GM23338 (cell line): ENCODE measurements at regions not wholly inside any gene's neighbourhood (a gene's known extent, or its start where the extent isn't known, plus 50 kb on each side); places are given as distances from the start of the nearest gene placed in this dataset.

Experiments used
- ATAC-seq: fragments of 200-7000 bp; cut with Tn5 transposase; 3 replicates; pipeline ENCODE4 v1.9.1; 2020
- DNase-seq: peaks from one replicate; pipeline ENCODE4 v3.0.0-alpha.2; 2015; ENCODE audit warnings: low spot score
- H2AFZ ChIP-seq: fragments of 200-600 bp; sonication (generic); 2 replicates; pipeline ENCODE4 v1.8.0; 2016; ENCODE audit warnings: antibody characterized with exemption, mild to moderate bottlenecking, moderate library complexity
- H3F3A ChIP-seq: fragments of 200-600 bp; sonication (generic); replicated peaks from 2 replicates; pipeline ENCODE4 v1.8.0; 2017; ENCODE audit warnings: antibody characterized with exemption, mixed run types, low read depth
- H3K27ac ChIP-seq: fragments of 200-600 bp; sonication (generic); 2 replicates; pipeline ENCODE4 v1.6.1; 2016; ENCODE audit warnings: low read depth
- H3K27me3 ChIP-seq: fragments of 200-600 bp; sonication (generic); 2 replicates; pipeline ENCODE4 v1.8.0; 2016; ENCODE audit warnings: mild to moderate bottlenecking, mixed run types, moderate library complexity; ENCODE audit not compliant: insufficient read depth
- H3K36me3 ChIP-seq: fragments of 200-600 bp; sonication (generic); 2 replicates; pipeline ENCODE4 v1.8.0; 2016; ENCODE audit warnings: mild to moderate bottlenecking; ENCODE audit not compliant: insufficient read depth
- H3K4me1 ChIP-seq: fragments of 200-600 bp; sonication (generic); 2 replicates; pipeline ENCODE4 v1.8.0; 2016; ENCODE audit warnings: mild to moderate bottlenecking, moderate library complexity; ENCODE audit not compliant: insufficient read depth
- H3K4me2 ChIP-seq: fragments of 200-600 bp; sonication (generic); 2 replicates; pipeline ENCODE4 v1.7.1; 2017; ENCODE audit warnings: mixed run types
- H3K4me3 ChIP-seq: fragments of 200-600 bp; sonication (generic); 2 replicates; pipeline ENCODE4 v1.6.1; 2016; ENCODE audit warnings: mixed run types
- H3K79me2 ChIP-seq: fragments of 200-600 bp; sonication (generic); replicated peaks from 2 replicates; pipeline ENCODE4 v1.8.0; 2017; ENCODE audit warnings: mild to moderate bottlenecking; ENCODE audit not compliant: insufficient read depth
- H3K9me2 ChIP-seq: fragments of 200-600 bp; sonication (generic); 2 replicates; pipeline ENCODE4 v1.8.0; 2017; ENCODE audit not compliant: insufficient read depth
- H4K20me1 ChIP-seq: fragments of 200-600 bp; sonication (generic); replicated peaks from 2 replicates; pipeline ENCODE4 v1.8.0; 2017; ENCODE audit warnings: mild to moderate bottlenecking; ENCODE audit not compliant: insufficient read depth
- H3K27ac Mint-ChIP-seq: 2 replicates; pipeline ENCODE4 v1.8.0; 2020; ENCODE audit warnings: inconsistent platforms, mild to moderate bottlenecking, moderate library complexity, mixed read lengths
- H3K27me3 Mint-ChIP-seq: 3 replicates; pipeline ENCODE4 v1.8.0; 2022; ENCODE audit warnings: low read depth, mild to moderate bottlenecking, moderate library complexity, mixed read lengths, inconsistent platforms; ENCODE audit not compliant: insufficient read depth, poor library complexity
- H3K36me3 Mint-ChIP-seq: 3 replicates; pipeline ENCODE4 v1.8.0; 2021; ENCODE audit warnings: low read depth, mild to moderate bottlenecking, inconsistent platforms, moderate library complexity, mixed read lengths
- H3K4me1 Mint-ChIP-seq: 3 replicates; pipeline ENCODE4 v1.8.0; 2020; ENCODE audit warnings: mild to moderate bottlenecking, inconsistent platforms, mixed read lengths
- H3K4me3 Mint-ChIP-seq: 3 replicates; pipeline ENCODE4 v1.8.0; 2021; ENCODE audit warnings: moderate library complexity, mild to moderate bottlenecking, inconsistent platforms, mixed read lengths
- H3K9me3 Mint-ChIP-seq: 3 replicates; pipeline ENCODE4 v1.8.0; 2020; ENCODE audit warnings: moderate library complexity, mild to moderate bottlenecking, inconsistent platforms, mixed read lengths
- CREB1 ChIP-seq: fragments of 250-450 bp; sonication (Bioruptor Pico); IDR thresholded peaks from 2 replicates; pipeline ENCODE4 v1.5.0; 2020; ENCODE audit warnings: low read depth, mild to moderate bottlenecking, moderate library complexity
- CTCF ChIP-seq, 2 experiments: fragments of 200-600 bp in 1 of 2; sonication (generic) in 1 of 2; conservative IDR thresholded peaks; 2 replicates each; pipeline versions ENCODE4 v1.5.1 to v1.6.1; 2016 to 2017; ENCODE audit warnings: antibody characterized with exemption in 2 of 2, low read depth in 2 of 2, mild to moderate bottlenecking in 2 of 2, moderate library complexity in 1 of 2
- ETS1 ChIP-seq: IDR thresholded peaks from 2 replicates; pipeline ENCODE4 v1.6.1; 2016; ENCODE audit warnings: antibody characterized with exemption
- EZH2phosphoT487 ChIP-seq: fragments of 200-600 bp; sonication (generic); IDR thresholded peaks from one replicate; pipeline ENCODE4 v1.8.1; 2018; ENCODE audit warnings: antibody characterized with exemption; ENCODE audit not compliant: unreplicated experiment
- NANOG ChIP-seq: IDR thresholded peaks from 2 replicates; pipeline ENCODE4 v1.6.1; 2016; ENCODE audit warnings: antibody characterized with exemption, borderline replicate concordance
- POLR2AphosphoS5 ChIP-seq: IDR thresholded peaks from 2 replicates; pipeline ENCODE4 v1.6.1; 2016; ENCODE audit warnings: antibody characterized with exemption, low read depth
- REST ChIP-seq: IDR thresholded peaks from one replicate; pipeline ENCODE4 v1.6.1; 2018; ENCODE audit warnings: antibody characterized with exemption; ENCODE audit not compliant: unreplicated experiment
- STAT1 ChIP-seq: IDR thresholded peaks from one replicate; pipeline ENCODE4 v1.6.1; 2016; ENCODE audit warnings: antibody characterized with exemption; ENCODE audit not compliant: unreplicated experiment
- ZNF331 ChIP-seq: fragments of 250-450 bp; sonication (Bioruptor Pico); IDR thresholded peaks from 2 replicates; pipeline ENCODE4 v1.5.0; 2020; ENCODE audit warnings: low read depth, mild to moderate bottlenecking, moderate library complexity
- ZNF462 ChIP-seq: fragments of 250-450 bp; sonication (Bioruptor Pico); IDR thresholded peaks from 2 replicates; pipeline ENCODE4 v1.5.0; 2020; ENCODE audit warnings: mild to moderate bottlenecking, moderate library complexity

- H3K36me3 ChIP-seq: no peaks in the 10 kb centered on the region
- ATAC-seq (no peak), DNase-seq (no peak)
- no peaks in the 10 kb centered on the region for H3K79me2 ChIP-seq
- Mint-ChIP-seq H3K4me3 (no peak overlapping the region), H3K36me3 (no peaks in the 10 kb centered on the region), H3K9me3 (no peaks in the 10 kb centered on the region), H3K4me1 (peaks cover 15% of the 10 kb centered on the region; the same call in 2 of the 3 replicates), H3K27ac (no peak overlapping the region), H3K27me3 (no peaks in the 10 kb centered on the region)
- H3K4me2 ChIP-seq: no peak overlapping the region
- H2AFZ ChIP-seq: no peak overlapping the region
- no peaks in the 10 kb centered on the region for H3K9me2 ChIP-seq
- no peak overlapping the region for H3K27ac ChIP-seq
- H4K20me1 ChIP-seq: no peaks in the 10 kb centered on the region
- H3K4me1 ChIP-seq: no peaks in the 10 kb centered on the region; the same call in 1 of the 2 replicates
- no peak for TF ChIP-seq CTCF (conservative IDR thresholded peaks at IDR 0.05; ENCODE audit: low read depth in 2 of 2)
- TF ChIP-seq ZNF462 (CRISPR knock-in tag): no peak
- no peak for TF ChIP-seq REST
- no peak for TF ChIP-seq CREB1 (CRISPR knock-in tag)
- TF ChIP-seq POLR2AphosphoS5: no peak
- no peak for TF ChIP-seq EZH2phosphoT487
- no peak for TF ChIP-seq NANOG
- TF ChIP-seq STAT1: no peak
- no peak for TF ChIP-seq ETS1
- TF ChIP-seq ZNF331 (CRISPR knock-in tag): no peak
- no peak overlapping the region for H3K4me3 ChIP-seq
- no peaks in the 10 kb centered on the region for H3F3A ChIP-seq
- H3K27me3 ChIP-seq: no peaks in the 10 kb centered on the region
Measured at GRCh38 chr19:32174386-32175113, 170.9 kb upstream of the ZNF507 start.
